Left renal pelvis (tissue), 4 donors: ENCODE measurements at regions not wholly inside any gene's neighbourhood (a gene's known extent, or its start where the extent isn't known, plus 50 kb on each side); places are given as distances from the start of the nearest gene placed in this dataset.

Experiments used
- DNase-seq, 4 donors: peaks; one replicate each; pipeline ENCODE4 v3.0.0-alpha.2; 2013; ENCODE audit warnings: low read depth in 4 of 4, low spot score in 3 of 4

DNA sequence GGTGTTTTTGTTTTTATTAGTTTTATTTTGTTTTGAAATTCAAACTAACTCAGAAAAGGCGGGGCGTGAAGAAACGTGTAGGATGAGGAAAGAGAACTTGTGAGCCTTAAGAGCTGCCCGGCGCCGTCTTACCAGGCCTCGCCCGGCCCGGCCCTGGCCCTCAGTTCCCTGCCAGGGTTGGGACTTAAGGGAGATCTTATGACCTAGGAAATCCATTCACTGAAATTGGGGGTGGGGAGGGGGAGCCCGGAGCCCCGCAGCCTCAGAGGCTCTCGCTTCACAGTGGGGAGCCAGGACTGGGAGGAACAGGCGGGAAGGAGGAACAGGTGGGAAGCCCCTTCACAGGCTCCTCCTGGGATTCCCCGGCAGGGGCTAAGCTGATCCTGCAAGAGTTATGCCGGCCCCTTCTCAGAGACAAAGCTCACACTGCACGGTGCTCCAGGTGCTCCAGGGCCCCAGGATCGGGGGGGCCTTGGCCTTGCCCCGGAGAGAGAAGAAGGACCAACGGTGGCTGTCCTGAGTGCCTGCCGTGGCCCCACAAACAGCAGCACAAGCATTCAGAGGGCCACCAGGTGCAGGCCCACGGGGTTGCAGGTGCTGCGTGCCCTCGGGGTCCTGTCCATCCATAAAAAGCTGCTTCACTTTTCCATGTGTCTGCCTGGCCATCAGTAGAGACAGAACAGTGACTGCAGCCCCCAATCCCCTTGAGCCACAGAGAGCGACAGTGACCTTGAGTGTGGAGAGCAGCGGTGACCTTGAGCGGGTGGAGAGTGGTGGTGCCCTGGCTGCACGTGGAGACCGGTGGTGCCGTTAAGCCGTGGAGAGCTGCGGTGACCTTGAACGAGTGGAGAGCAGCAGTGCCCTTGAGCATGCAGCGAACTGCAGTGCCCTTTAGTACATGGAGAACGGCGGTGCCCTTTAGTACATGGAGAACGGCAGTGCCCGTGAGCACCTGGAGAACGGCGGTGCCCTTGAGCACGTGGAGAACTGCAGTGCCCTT lies 152.7 kb downstream of the DLL1 start:
- DNase-seq, result no peak

DNA sequence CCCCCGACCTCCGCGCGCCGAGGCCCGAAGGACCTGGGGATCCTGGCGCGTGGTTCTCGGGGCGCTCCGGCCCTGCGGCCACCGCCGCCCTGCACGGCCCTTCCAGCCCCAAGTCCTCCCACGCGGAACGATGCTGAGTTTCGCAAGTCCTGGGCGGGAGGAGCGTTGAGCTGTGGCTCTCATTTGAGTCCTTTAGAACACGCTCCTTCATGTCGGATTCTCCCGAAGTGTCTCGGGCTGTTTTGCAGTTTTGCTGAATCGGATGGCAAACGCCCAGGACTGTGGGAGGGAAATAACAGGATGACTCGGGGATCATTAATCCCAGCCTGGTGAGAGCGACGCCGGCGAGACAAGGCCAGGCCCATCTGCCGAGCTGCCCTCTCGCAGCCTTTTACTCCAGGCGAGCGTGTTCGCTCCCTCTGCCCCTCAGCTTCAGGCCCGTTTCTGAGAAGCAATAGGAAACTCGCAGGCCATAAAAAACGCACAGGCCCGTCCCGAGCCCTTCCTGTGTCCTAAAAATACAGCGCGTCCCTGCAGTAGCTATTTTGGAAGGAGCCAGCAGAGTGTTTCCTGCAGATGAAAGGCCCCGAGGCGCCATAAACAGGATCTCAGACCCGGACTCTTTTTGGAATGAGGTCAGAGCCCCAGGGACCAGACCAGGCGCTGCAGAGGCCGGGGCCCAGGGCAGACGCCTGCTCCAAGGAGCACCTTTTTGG lies 153.5 kb downstream of the DLL1 start:
- no peak for DNase-seq

DNA sequence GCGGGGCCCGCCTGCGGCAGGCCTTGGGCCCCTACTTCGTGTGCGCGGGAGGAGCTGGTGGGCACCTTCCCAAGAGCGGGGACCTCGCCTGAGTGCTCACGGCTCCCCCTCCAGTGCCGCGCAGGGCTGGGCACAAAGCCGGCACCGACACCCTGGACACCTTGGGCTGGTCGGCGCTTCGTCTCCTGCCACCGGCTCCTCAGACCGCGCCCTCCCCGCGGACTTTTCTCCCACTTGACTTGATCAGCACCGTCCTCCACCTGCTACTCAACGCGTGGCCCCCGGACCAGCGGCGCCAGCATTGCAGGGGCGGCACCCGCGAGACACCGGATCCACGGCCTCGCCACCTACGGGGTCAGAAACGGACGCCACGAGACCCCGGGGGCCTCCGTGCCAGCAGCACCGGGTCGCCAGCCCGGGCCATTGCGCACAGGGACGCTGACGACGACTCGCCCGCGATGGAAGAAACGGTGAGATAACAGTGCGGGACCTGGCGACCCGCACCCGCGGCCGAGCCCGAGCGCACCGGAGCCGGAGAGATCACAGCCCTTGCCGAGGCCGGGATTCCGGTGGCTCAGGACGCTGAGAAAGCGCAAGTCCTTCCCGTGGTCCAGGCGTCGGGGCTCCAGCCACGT lies 154.2 kb downstream of the DLL1 start:
- DNase-seq, result no peak

DNA sequence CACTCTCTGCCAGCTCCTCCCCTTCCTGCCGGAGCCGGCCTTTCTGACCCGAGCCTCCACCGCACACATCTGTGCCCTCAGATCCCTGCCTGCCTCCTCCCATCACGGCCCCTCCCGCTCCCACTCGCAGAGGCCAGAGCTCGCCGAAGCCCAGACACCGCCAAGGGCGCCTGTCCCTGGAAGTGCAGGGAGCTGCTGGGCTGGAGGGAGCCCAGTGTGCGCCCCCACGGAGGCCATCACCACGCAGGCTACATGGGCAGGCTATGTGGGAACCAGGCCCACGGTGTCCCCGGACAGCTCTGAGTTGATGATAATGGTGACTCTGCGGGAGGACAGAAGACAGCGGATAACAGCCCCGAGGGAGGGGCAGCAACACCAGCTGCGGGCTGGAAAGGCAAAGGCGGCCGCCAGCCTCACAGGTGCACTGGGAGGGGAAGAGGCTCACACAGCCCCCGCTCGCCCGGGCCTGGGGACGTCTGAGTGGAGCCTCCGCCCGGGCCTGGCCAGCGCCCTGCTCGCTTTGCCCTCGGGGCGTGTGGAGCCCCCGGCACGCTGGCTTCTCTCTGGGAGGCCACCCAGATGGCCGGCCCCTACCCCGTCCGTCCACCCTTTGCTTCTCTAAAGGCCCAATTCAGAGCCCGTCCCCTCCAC lies 154.9 kb downstream of the DLL1 start:
- DNase-seq, result no peak

DNA sequence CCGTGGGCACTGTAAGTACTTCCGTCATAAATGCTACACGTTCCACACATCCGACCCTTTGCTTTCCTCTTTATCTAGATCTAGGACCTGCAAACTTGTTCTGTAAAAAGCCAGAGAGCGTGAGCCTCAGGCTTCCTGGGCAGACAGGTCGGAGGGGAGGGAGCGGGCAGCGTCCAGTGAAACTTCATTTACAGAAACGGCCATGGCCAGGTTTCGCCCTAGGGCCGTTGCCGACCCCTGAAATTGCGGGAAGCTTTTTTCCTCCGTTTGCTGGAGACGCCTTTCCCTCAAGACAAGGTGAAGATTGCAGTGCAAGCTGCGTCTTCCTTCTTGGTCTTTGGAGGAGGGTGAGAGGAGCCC lies 155.4 kb downstream of the DLL1 start:
- no peak for DNase-seq

DNA sequence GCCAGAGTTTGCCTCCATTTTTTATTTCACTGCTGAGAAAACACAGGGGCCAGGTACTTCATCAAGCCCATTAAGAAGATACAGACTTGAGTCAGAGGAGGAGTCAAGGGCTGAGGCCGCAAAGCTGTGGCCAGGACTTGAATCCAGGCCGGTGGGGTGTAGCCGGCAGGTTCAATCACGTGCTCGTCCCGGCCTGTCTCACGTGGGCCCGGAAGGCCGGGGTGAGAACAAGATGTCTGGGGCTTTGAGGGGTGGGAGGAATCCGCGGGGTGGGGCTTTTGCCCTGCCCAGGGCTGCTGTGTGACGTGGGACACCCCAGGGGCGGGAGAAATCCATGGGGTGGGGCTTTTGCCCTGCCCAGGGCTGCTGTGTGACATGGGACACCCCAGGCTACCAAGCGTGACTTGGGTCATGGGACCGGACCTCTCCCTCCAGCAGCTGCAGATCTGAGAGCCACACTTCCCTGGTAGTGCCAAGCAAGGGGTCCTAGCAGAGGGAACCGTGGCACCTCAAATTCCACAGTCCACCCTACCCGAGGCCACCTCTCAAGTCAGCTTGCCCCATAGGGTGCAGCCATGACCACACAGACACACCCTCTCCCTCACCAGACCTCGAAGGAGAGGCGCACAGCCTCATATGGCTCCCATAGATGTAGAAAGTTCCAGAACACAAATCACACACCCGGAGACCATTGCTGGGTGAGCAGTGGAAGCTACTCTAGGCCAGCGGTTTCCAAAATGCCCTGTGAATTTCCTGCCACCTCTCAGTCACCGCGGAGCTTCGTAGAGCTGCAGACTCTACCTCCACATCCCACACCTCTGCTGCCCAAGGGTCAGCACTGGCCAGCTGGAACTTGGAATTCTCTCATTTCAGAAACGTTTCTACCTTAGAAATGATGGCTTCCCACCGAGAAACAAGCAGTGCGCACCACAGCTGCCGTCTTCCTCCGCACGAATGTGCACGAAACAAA lies 156.1 kb downstream of the DLL1 start:
- DNase-seq, result no peak

DNA sequence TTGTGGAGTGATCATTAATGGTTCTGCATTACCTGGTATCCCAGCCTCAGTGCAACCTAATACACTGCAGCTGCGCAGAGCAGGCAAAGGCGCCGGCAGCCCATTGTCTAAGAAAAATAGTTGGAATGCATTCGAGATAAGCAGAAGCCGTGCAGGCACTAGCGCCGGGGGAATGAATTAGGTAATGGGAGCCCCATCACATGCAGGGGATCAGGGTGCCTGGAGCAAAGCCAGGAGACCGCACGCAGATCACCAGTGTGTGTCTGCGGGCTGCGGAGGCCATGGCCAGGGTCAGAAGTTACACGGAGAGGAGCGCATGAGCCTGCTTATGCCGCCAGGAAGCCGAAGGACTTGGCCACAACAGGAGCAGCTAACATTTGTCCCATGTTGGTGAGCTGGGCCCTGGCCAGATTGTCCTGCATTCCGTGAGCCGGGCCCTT lies 156.8 kb downstream of the DLL1 start:
- DNase-seq, result no peak

DNA sequence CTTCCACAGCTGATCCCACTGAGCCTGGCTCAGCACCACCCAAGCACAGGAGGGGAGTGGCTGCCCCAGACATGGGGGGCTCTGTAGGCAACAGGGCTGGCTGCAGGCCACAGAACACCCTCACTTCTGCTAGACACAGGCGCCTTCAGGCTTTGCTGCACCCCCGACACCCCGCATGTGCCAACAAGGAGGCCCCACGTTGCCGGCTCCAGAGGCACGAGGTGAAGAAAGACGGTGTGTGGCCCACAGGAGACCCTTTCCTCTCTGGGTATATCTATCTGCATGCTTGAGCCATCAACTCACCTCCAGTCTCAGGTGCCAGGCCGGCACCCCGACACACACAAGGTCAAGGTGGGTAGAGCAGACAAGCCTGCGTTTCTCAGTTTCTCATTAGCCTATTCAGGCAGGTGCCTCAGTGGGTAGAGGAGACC lies 158.3 kb downstream of the DLL1 start:
- DNase-seq, result no peak

DNA sequence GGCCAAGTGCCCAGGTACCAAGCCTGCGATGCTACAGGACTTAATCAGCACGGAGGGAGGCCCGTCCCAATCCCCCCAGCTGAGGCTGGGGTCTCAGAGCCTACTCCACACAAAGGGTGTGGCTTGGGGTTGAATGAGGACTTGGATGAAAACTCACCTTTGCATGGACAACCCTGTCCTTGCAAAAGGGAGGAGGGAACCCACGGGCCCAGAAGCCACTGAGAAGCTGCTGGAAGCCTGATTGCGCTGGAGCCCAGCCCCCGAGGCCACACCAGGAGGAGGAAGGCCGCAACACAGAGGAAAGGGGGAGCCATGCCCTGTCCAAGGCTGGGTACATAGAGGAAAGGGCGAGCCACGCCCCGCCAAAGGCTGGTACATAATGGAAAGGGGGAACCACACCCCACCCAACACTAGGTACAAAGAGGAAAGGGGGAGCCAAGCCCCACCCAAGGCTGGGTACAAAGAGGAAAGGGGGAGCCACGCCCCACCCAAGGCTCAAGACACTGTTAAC lies 158.8 kb downstream of the DLL1 start:
- no peak for DNase-seq

DNA sequence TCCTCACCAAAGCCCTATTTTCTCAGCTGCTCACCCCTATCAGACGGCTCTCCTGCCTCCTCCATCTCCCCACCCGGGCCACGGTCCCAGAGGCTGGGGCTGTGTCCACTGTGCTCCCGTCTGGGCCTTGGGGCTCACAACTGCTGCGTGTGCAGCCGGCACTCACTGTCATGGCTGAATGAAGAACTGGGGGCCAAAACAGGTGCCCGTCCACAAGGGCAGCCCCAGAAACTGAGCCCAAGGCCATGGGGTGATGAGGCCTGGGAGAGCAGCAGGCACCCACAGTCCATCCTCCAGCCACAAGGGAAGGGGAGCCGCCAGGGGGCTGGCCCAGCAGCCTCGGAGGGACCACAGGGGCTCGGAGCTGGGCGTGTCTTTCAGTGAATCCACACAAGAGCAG lies 159.5 kb downstream of the DLL1 start:
- no peak for DNase-seq

DNA sequence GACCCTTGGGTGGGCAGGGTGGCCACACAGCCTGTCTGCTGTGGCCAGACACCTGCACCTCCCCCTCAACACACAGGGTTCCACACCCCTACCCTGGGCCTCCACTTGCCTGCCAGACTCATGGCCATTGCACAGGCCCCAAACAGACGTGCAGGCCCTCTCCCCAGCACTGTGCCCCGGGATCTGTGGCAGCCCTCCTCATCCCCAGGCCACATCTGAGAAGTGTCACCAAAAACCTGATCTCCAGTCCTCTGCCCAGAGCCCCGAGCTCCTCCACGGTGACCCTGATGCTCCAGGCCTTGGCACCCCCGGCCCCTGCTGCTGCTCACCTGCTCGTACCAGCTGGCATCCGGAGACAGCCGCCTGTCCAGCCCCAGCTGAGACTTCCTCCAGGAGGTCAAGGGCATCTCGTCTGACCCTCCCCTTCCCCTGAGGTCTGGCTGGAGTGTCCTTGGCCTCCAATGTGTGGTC lies 160.1 kb downstream of the DLL1 start:
- no peak for DNase-seq

DNA sequence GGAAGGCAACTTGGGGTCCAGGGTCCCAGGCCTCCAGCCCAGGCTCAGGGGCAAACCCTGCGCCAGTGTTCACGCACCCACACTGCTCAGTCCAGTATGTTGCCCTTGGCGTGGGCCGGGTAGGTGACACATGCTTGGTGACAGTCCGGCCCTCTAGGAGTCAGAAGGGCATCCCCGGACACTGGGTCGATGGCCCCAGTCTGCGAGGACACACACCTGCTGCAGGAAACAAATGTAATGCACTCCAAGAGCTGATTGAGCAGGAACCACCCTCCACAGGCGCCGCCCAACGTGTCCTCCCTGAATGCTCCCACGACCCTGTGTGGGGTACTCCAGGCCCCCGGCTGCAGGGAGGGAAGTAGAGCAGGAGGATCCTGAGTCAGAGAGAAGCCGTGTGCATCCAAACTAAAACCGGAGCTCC lies 160.7 kb downstream of the DLL1 start:
- no peak for DNase-seq

DNA sequence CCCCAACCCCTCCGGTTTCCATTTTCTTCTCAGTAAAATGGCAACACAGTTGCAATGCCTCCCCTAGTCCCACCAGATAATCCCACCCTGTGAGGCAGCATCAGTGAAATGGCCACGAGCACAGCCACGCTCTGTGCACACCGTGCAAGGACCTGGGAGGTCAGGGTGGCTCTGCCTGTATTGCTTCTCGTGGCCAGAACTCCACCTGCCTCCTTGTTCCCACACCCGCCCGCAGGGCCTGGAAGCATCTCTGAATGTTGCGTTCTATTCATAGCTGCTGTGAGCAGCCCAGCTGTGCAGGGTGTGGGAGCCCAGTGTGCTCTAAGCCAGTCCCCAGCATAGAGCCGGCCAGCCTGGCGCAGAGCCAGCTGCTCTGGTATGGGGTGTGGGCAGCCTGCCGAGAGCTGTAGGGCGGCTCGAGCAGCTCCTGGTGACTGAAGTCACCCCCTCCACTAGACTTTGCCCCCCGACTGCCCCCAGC lies 161.1 kb downstream of the DLL1 start:
- no peak for DNase-seq

DNA sequence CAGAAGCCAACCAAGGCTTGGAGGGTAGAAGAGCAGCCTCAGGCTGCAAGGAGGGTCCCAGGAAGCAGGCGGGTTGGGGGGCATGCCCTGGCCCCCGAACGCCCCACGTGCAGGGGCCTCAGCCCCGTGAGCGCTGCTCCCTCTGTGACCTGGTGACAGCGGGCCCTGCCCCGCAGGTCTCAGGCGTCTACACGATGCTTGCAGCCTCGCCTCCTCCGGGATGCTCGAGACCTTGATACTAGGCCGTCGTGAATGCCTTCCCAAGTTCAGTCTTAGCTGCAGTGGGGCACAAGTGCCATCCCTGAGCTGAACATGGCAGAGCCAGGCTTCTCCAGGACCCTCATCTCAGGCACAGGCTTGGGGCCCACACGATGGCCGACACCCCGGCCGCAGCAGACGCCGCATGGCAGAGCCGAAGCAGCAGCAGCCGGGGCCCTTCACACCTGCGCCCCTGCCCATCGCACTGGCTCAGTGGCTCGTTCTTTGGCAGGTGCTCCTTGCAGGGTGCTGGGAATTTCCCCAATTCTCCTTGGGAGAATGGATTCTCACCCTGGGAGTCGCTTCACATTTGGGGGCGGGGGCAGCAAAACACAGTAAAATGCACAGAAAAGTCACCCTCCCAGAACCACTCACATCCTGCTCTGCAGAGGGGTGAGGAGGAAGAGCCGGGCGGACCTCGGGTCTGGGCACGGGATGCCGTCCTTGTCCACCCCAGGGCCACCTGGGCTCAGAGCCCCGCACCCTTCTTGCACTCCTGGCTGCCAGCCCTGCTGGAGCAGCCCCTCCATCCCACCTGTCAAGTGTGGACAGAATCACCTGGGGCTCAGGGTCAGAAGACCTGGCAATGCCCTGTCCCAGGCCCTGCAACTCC lies 161.8 kb downstream of the DLL1 start:
- no peak for DNase-seq

DNA sequence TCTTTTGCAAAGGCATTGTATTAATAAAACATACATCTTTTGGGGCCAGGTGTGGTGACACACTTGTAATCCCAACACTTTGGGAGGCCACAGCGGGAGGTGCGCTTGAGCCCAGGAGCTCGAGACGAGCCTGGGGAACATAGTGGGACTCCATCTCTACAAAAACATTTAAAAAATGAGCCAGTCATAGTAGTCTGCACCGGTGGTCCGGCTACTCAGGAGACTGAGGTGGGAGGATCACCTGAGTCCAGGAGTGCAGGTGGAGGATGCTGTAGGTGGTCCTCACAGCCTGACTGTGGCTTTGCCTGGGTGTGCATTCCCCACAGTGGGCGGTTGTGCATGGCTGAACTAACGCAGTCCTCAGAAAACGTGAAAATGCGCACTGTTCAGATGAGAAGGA lies 162.5 kb downstream of the DLL1 start:
- DNase-seq, result no peak

DNA sequence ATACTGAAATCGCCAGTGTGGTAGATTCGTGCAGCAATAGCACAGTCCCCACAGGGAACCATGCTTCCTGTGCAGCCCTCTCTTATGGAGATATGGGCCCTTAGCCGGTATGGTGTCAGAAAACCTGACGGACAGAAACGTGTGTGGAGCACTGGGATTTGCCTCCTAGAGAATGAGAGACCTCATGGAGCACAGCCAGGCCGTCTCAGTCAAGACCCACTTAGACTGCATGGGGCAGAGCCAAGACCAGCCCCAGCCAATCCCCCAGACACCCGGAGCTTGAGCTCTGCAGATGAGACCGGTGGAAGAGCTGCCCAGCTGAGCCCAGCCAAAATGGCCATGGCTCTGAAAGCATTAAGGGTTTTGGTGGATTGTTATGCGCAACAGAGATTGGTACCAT lies 163.7 kb downstream of the DLL1 start:
- no peak for DNase-seq

DNA sequence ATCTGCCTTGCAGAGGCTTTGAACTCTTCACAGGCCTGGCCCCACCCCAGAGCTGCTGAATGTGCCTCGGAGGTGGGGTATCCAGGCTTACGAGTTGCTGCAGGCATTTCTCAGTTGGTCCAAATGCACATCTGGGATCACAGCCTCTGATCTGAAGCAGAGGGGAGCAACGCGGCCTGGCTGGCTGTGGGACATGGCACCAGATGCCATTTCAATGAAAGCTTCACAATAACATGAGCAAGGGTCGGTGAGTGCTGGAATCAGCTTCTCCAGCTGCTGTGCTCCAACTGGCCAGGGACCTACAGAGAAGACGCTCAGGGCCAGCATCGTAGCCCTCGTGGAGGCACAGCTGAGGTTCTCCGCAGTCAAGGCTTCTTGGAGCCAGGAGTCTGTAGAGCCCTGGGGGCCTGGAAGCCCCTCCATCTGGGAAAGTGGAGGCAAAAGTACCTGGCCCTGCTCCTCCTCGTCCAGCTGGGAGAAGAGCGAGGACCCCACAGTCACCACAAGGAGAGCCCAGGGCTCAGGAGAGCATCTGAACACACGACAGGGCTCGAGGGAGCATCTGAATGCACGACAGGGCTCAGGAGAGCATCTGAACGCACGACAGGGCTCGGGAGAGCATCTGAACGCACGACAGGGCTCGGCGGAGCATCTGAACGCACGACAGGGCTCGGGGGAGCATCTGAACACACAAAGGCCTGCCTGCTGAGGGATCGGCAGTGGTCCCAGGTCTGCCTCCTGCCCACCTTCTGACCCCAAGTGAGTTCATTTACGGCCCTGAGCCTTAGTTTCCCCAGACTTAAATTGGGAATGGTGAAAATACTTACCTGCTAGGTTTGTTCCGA lies 165.2 kb downstream of the DLL1 start:
- DNase-seq, result no peak
